Epidermal melanocyte (primary cell): ENCODE measurements at regions not wholly inside any gene's neighbourhood (a gene's known extent, or its start where the extent isn't known, plus 50 kb on each side); places are given as distances from the start of the nearest gene placed in this dataset.
"Not testable (repeated sequence)": the region's sequence is repeated elsewhere in the genome, so short reads cannot be mapped to it uniquely, and the experiment has no call there.

Experiments
- DNase-seq: peaks from one replicate; pipeline ENCODE4 v3.0.0; 2011; ENCODE audit warnings: low spot score; ENCODE audit not compliant: insufficient read length

DNA sequence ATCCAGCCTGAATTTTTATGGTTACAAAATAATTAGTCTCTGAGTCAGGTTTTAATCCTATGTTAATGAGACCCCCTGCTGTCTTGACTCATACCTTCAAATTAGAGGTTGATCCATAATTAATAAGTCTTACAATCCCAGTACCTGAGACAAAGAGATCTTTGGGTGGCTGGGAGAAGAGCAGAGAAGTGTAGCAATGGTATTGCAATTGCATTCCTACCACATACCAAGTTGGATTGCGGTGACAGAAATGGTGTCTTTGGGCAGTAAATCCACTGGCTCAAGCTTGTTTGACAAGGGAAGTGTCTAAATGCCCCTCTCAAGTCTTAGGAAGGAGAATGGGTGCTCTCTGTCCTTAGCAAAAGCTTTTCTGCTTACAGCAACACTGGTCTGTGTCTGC, 150.4 kb downstream of the BTBD3 start:
- DNase-seq, result no peak

- no peak for DNase-seq
These were observed 151.5 kb downstream of the BTBD3 start for GRCh38 chr20:12069181-12069580.

DNA sequence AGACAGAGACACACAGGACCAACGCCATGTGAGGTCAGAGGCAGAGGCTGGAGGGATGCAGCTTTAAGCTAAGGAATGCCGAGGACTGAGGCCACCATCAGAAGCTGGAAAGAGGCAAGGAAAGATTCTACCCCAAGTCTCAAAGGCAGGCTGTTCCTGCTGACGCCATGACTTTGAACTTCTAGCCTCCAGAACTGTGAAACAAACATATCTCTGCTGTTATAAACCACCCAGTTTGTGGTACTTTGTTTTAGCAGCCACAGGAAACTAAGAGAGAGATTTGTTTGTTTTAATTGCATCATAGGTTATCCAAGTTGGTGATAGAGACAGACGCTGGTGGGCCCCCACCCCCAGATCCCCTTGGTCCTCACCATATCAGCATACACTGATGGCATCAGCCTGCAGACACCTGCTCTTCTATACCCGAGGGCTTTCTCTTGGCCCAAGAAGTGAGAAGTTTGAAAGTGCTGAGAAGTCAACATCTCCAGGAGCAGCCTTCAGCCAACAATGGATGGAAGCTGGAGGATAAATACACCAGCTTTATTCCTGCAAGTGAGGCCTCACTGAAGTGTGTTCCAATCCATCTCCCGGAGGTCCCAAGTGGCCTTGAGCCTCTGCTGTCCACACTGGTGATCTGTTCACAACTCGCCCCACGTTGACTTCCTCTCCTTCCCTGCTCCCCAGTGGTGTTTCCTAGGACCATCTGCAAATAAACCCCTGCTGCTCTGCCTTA, 154.7 kb downstream of the BTBD3 start:
- no peak for DNase-seq

- DNase-seq, result no peak
These were observed 155.2 kb downstream of the BTBD3 start for GRCh38 chr20:12072954-12073264.

DNA sequence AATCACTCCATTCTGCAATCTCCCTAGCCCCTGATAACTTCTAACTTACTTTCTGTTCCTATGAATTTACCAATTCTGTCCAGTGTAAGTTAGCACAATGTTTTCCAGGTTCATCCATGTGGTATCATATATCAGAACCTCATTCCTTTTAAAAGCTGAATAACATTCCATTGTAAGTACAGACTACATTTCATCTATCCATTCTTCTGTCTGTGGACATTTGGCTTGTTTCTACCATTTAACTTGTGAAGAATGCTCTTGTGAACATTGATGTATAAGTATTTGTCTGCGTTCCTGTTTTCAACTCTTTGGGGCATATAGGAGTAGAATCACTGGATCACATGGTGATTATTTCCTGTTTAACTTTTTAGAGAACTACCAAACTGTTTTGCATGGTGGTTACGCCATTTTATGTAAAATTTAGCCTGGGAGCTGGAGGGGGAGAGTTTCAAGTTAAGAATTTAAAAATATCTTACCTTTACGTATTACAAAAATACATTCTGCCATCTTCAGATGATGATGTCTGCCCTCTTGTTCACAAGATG, 156.5 kb downstream of the BTBD3 start:
- no peak for DNase-seq

DNA sequence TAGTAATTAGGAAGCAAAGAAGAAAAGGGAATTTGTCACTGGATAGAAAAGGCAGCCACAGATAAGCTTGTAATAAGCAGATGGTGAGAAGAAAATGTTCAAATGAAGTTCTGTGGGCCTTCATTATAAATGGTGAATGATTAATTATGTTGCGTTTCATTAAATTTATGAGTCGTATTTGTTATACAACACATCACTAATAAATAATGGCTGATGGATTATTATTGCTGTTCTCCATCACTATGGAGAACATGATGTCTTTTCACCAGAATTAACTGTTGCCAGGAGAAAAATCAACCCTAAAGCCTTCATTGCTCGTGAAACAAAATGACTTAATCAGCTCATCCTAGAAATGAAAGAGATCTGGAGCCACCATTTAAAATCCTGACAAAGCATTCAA, 158.5 kb downstream of the BTBD3 start:
- DNase-seq, result no peak

DNA sequence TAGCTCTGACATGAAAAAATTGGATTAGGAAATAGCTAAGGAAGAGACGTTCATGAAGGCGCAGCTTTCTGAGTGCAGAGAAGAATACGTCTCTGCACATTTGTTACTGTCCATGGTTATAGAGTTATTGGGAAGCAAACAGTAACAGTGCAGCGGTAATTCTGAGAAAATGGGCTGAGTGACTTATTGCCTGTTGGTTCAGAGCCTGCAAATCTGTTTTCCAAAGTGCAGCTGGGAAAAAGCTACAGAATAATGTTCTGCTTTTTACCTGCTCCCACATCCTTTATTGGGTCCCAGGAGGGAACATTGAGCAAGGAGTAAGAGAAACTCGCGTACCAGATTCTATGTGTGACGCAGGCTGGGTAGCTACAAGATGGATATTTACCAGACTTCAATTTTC, 160.2 kb downstream of the BTBD3 start:
- no peak for DNase-seq

DNA sequence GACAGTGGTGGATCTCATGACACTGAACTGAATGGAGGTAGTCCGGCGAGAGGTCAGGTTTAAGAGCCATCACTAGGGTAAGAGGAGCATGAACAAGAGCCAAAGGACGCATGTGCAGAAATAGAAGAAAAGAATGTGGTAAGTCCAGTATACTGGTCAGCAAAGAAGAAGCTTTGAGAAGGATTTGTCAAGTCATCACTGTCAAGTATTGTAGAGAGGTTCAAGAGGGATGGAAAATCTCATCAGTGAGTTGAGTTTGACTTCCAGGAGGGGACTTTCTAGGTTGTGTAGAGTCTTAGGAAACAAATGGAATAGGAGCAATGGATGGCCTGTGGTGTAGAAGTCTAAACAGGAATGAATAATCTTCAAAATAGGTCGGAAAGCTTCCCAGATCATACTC, 161.8 kb downstream of the BTBD3 start:
- DNase-seq, result no peak

GRCh38 chr20:12083269-12083668, 165.6 kb downstream of the BTBD3 start:
- DNase-seq, result no peak

- no peak for DNase-seq
These were observed 166.8 kb downstream of the BTBD3 start for GRCh38 chr20:12084482-12084881.

GRCh38 chr20:12086359-12086758, 168.7 kb downstream of the BTBD3 start:
- DNase-seq, result no peak

DNA sequence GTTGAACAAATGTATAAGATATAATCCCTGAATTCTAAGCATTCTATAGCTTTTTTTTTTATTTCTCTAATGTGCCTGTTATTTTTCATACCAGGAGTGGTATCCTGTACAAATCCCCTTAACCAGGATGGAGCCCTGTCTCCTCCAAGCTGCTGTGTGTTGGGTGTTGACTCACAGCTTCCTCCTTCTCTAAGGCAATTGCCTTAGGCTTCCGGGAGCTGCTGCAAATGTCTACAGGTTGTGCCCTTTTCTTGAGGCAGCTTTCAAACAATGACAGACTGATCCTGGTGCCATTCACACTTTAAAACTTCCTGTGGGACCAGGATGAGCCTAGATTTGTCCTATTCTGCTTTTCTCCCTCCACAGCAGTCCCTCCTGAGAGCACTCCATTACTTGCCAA, 173.2 kb downstream of the BTBD3 start:
- DNase-seq, result no peak

DNA sequence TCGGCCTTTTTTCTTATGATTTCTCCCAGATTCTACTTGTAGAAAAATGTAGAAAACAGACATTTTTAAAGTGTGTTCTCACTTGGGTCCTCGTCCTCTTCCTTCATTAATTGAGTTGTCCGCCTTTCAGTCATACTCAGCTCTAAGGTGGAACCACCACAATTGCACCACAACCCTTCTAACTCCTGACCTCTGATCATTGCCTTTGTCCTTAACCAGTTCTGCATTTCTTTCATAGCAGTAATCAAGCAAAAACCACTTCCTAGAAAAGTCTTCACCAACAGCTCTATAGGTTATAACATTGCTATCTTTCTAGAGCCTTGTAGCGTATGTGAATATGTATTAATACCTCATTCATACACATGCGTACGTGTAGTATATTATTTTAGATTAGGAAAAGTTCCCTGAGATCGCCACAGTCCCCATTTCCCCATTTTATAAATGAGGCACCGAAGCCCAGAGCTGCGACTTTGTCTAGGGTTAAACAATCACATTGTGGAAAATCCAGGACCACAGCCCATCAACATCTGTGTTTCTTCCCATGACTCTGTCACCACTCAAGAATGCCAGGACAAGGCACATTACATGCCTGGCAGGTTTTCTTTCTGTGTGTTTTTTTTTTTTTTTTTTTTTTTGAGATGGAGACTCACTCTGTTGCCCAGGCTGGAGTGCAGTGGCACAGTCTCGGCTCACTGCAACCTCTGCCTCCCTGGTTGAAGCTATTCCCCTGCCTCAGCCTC, 175.5 kb downstream of the BTBD3 start:
- DNase-seq, result no peak

DNA sequence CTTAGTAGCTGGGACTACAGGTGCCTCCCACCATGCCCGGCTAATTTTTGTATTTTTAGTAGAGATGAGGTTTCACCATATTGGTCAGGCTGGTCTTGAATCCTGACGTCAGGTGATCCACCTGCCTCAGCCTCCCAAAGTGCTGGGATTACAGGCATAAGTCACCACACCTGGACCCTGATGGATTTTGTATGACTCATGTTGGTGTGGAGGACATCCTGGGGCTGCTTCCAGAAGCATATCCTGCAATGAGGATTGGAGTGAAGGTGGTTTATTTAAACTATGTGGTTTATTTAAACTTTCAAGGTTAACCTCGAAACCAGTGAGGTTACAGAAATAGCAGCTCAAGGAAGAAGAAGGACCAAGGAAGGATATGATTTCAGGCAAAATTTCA, 176.1 kb downstream of the BTBD3 start:
- not testable (repeated sequence) for DNase-seq

DNA sequence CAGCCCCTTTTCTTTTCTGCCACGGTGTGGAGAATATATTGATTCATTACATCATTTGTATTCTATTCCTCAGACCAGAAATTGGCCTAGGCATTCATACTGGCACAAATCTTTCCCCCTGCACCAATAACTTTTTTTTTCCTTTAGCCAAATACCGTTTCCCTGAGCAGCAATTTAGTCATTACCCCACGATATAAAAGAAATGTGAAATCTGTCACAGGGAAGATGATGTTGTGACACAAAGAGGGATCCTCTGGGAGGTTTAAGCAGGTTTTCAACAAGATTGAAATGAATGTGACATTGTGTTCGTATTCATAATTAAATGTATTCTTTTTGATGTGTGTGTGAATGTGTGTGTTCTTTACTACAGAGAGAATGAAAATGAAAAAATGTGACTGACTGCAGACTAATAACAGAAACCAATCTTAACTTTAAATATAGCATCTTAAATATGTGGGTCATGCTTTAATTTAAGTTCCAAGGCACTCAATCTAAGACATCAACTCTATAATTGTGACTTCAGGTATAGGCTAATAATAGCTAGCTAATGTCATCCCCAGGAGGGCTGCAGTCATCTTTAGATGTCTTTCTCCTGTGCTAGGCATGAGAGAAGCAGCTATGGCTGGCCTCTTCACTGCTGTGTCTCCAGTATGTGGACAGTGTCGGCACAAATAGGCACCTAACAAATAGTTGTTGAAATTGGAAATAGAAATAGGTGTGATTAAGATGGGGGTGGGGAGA, 177.7 kb downstream of the BTBD3 start:
- no peak for DNase-seq

DNA sequence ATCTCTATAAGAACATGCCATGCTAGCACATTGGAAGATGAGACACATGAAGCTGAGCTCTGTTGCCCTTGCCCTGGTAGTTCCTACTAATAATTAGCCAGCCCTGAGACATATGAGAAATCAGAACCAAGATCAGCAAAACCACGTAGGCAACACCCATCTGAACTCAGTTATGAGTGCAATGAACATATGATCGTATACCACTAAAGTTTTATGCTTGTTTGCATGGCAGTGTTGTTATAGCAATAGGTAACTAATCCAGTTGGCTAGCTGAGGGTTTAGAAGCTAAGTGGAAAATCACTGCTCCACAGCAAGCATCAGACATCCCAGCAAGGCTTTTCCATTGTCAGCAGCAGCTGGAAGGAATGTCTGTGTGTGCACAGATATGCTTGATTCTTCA, 180.7 kb downstream of the BTBD3 start:
- no peak for DNase-seq

DNA sequence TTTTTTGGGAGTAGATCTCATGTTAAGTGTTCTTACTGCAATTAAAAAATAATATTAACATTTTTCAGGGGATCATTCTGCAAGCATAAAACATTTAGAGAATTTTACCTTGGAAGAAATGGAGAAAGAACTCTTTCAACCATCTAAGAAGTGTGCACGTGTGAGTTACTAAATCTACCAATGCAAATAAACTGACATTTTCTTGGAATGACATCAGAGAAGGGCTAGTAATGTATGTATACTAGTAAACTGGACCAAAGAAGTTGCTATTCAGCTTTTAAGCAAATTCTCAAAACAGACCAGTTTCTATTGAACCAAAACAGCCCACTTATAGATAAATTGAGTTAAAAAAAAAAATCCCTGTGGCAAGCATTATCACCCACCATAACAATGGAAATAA, 191.2 kb downstream of the BTBD3 start:
- no peak for DNase-seq

GRCh38 chr20:12110274-12110673, 192.6 kb downstream of the BTBD3 start:
- no peak for DNase-seq

DNA sequence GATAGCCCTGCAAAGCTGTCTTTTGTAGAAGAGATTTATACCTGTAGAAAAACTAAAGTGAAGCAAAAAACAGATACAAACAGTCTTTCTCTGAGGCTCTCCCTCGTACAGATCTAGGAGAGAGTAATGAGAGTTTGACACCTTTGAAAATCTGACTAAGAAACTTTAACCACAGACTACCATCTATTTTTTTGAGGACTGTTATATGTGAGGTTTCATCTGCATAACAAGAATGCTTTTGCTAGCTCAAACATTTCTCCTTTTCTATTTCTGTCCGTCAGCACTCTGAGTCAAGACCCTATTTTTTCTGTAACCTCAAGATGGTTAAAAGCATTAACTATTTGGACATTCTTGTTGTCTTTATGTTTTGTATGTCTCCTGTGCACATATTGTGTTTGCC, 193.0 kb downstream of the BTBD3 start:
- no peak for DNase-seq

DNA sequence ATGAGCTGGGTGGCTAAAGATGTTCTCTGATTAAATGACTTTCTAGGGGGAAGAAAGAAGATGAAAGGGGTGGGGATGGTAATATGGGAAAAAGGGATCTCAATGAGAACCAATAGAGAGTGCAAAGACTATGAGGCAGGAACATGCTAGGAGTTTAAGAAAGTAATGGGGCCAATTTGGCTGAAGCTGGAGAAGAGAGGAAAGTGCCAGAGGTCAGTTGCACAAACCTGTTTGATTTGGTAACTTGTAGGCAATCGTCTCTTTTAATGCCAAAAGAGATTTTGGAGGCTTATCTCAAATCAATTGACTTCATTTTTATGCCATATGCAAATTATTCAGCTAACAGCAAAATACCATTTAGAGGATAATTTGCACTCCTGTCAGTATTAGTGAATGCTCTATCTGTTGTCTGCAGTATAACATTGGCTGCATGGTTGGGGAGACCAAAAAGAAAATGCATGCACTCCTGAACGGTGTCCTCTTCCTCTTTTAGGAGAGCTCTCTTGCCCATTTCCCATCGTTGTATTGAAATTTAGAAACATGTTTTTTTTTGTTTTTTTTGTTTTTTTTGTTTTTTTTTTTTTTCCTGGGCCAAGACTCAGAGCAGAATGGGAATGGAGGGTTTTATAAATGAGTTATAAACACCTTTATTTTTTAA, 193.9 kb downstream of the BTBD3 start:
- no peak for DNase-seq

GRCh38 chr20:12112089-12112474, 194.4 kb downstream of the BTBD3 start:
- DNase-seq, result no peak

- DNase-seq, result no peak
These were observed 195.0 kb downstream of the BTBD3 start for GRCh38 chr20:12112665-12113064.
